GM23338 (cell line): ENCODE measurements at regions not wholly inside any gene's neighbourhood (a gene's known extent, or its start where the extent isn't known, plus 50 kb on each side); places are given as distances from the start of the nearest gene placed in this dataset.
A peak's percentile ranks its signal among the peaks of the same experiment; 100 is the strongest.

ENCODE experiments used
- ATAC-seq: fragments of 200-7000 bp; cut with Tn5 transposase; 3 replicates; pipeline ENCODE4 v1.9.1; 2020
- DNase-seq: peaks from one replicate; pipeline ENCODE4 v3.0.0-alpha.2; 2015; ENCODE audit warnings: low spot score
- H2AFZ ChIP-seq: fragments of 200-600 bp; sonication (generic); 2 replicates; pipeline ENCODE4 v1.8.0; 2016; ENCODE audit warnings: antibody characterized with exemption, mild to moderate bottlenecking, moderate library complexity
- H3F3A ChIP-seq: fragments of 200-600 bp; sonication (generic); replicated peaks from 2 replicates; pipeline ENCODE4 v1.8.0; 2017; ENCODE audit warnings: antibody characterized with exemption, mixed run types, low read depth
- H3K27ac ChIP-seq: fragments of 200-600 bp; sonication (generic); 2 replicates; pipeline ENCODE4 v1.6.1; 2016; ENCODE audit warnings: low read depth
- H3K27me3 ChIP-seq: fragments of 200-600 bp; sonication (generic); 2 replicates; pipeline ENCODE4 v1.8.0; 2016; ENCODE audit warnings: mild to moderate bottlenecking, mixed run types, moderate library complexity; ENCODE audit not compliant: insufficient read depth
- H3K36me3 ChIP-seq: fragments of 200-600 bp; sonication (generic); 2 replicates; pipeline ENCODE4 v1.8.0; 2016; ENCODE audit warnings: mild to moderate bottlenecking; ENCODE audit not compliant: insufficient read depth
- H3K4me1 ChIP-seq: fragments of 200-600 bp; sonication (generic); 2 replicates; pipeline ENCODE4 v1.8.0; 2016; ENCODE audit warnings: mild to moderate bottlenecking, moderate library complexity; ENCODE audit not compliant: insufficient read depth
- H3K4me2 ChIP-seq: fragments of 200-600 bp; sonication (generic); 2 replicates; pipeline ENCODE4 v1.7.1; 2017; ENCODE audit warnings: mixed run types
- H3K4me3 ChIP-seq: fragments of 200-600 bp; sonication (generic); 2 replicates; pipeline ENCODE4 v1.6.1; 2016; ENCODE audit warnings: mixed run types
- H3K79me2 ChIP-seq: fragments of 200-600 bp; sonication (generic); replicated peaks from 2 replicates; pipeline ENCODE4 v1.8.0; 2017; ENCODE audit warnings: mild to moderate bottlenecking; ENCODE audit not compliant: insufficient read depth
- H3K9me2 ChIP-seq: fragments of 200-600 bp; sonication (generic); 2 replicates; pipeline ENCODE4 v1.8.0; 2017; ENCODE audit not compliant: insufficient read depth
- H4K20me1 ChIP-seq: fragments of 200-600 bp; sonication (generic); replicated peaks from 2 replicates; pipeline ENCODE4 v1.8.0; 2017; ENCODE audit warnings: mild to moderate bottlenecking; ENCODE audit not compliant: insufficient read depth
- H3K27ac Mint-ChIP-seq: 2 replicates; pipeline ENCODE4 v1.8.0; 2020; ENCODE audit warnings: inconsistent platforms, mild to moderate bottlenecking, moderate library complexity, mixed read lengths
- H3K27me3 Mint-ChIP-seq: 3 replicates; pipeline ENCODE4 v1.8.0; 2022; ENCODE audit warnings: low read depth, mild to moderate bottlenecking, moderate library complexity, mixed read lengths, inconsistent platforms; ENCODE audit not compliant: insufficient read depth, poor library complexity
- H3K36me3 Mint-ChIP-seq: 3 replicates; pipeline ENCODE4 v1.8.0; 2021; ENCODE audit warnings: low read depth, mild to moderate bottlenecking, inconsistent platforms, moderate library complexity, mixed read lengths
- H3K4me1 Mint-ChIP-seq: 3 replicates; pipeline ENCODE4 v1.8.0; 2020; ENCODE audit warnings: mild to moderate bottlenecking, inconsistent platforms, mixed read lengths
- H3K4me3 Mint-ChIP-seq: 3 replicates; pipeline ENCODE4 v1.8.0; 2021; ENCODE audit warnings: moderate library complexity, mild to moderate bottlenecking, inconsistent platforms, mixed read lengths
- H3K9me3 Mint-ChIP-seq: 3 replicates; pipeline ENCODE4 v1.8.0; 2020; ENCODE audit warnings: moderate library complexity, mild to moderate bottlenecking, inconsistent platforms, mixed read lengths
- CTCF ChIP-seq, 2 experiments: fragments of 200-600 bp in 1 of 2; sonication (generic) in 1 of 2; conservative IDR thresholded peaks; 2 replicates each; pipeline versions ENCODE4 v1.5.1 to v1.6.1; 2016 to 2017; ENCODE audit warnings: antibody characterized with exemption in 2 of 2, low read depth in 2 of 2, mild to moderate bottlenecking in 2 of 2, moderate library complexity in 1 of 2
- EZH2phosphoT487 ChIP-seq: fragments of 200-600 bp; sonication (generic); IDR thresholded peaks from one replicate; pipeline ENCODE4 v1.8.1; 2018; ENCODE audit warnings: antibody characterized with exemption; ENCODE audit not compliant: unreplicated experiment
- JUNB ChIP-seq: IDR thresholded peaks from one replicate; pipeline ENCODE4 v1.6.1; 2016; ENCODE audit warnings: antibody characterized with exemption; ENCODE audit not compliant: unreplicated experiment
- ZNF114 ChIP-seq: fragments of 250-450 bp; sonication (Bioruptor Pico); IDR thresholded peaks from 2 replicates; pipeline ENCODE4 v1.5.0; 2020; ENCODE audit warnings: mild to moderate bottlenecking, moderate library complexity
- TF ChIP-seq, protein P1 (sequence below): fragments of 250-450 bp; sonication (Bioruptor Pico); IDR thresholded peaks from 2 replicates; pipeline ENCODE4 v1.5.0; 2020; ENCODE audit warnings: mild to moderate bottlenecking, moderate library complexity

DNA sequence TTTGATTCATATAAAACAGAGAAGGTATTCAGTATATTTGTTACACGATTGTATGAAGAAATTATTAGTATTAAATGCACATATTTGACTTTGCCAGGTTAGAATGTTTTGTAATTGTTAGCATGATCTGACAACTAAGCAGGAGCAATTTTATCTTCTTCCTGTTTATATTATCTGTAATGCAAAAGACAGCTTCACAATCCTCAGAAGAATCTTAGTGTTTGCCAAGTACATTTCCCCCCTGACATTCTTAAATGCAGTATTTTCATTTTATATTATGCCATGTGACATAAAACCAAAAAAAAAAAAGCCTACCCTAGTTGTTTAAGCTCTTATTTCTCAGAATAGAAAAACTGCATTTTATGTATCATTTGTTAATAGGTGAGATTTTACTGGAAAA is 469.4 kb downstream of the FOXG1 start (continued):
- TF ChIP-seq, protein P1, sequence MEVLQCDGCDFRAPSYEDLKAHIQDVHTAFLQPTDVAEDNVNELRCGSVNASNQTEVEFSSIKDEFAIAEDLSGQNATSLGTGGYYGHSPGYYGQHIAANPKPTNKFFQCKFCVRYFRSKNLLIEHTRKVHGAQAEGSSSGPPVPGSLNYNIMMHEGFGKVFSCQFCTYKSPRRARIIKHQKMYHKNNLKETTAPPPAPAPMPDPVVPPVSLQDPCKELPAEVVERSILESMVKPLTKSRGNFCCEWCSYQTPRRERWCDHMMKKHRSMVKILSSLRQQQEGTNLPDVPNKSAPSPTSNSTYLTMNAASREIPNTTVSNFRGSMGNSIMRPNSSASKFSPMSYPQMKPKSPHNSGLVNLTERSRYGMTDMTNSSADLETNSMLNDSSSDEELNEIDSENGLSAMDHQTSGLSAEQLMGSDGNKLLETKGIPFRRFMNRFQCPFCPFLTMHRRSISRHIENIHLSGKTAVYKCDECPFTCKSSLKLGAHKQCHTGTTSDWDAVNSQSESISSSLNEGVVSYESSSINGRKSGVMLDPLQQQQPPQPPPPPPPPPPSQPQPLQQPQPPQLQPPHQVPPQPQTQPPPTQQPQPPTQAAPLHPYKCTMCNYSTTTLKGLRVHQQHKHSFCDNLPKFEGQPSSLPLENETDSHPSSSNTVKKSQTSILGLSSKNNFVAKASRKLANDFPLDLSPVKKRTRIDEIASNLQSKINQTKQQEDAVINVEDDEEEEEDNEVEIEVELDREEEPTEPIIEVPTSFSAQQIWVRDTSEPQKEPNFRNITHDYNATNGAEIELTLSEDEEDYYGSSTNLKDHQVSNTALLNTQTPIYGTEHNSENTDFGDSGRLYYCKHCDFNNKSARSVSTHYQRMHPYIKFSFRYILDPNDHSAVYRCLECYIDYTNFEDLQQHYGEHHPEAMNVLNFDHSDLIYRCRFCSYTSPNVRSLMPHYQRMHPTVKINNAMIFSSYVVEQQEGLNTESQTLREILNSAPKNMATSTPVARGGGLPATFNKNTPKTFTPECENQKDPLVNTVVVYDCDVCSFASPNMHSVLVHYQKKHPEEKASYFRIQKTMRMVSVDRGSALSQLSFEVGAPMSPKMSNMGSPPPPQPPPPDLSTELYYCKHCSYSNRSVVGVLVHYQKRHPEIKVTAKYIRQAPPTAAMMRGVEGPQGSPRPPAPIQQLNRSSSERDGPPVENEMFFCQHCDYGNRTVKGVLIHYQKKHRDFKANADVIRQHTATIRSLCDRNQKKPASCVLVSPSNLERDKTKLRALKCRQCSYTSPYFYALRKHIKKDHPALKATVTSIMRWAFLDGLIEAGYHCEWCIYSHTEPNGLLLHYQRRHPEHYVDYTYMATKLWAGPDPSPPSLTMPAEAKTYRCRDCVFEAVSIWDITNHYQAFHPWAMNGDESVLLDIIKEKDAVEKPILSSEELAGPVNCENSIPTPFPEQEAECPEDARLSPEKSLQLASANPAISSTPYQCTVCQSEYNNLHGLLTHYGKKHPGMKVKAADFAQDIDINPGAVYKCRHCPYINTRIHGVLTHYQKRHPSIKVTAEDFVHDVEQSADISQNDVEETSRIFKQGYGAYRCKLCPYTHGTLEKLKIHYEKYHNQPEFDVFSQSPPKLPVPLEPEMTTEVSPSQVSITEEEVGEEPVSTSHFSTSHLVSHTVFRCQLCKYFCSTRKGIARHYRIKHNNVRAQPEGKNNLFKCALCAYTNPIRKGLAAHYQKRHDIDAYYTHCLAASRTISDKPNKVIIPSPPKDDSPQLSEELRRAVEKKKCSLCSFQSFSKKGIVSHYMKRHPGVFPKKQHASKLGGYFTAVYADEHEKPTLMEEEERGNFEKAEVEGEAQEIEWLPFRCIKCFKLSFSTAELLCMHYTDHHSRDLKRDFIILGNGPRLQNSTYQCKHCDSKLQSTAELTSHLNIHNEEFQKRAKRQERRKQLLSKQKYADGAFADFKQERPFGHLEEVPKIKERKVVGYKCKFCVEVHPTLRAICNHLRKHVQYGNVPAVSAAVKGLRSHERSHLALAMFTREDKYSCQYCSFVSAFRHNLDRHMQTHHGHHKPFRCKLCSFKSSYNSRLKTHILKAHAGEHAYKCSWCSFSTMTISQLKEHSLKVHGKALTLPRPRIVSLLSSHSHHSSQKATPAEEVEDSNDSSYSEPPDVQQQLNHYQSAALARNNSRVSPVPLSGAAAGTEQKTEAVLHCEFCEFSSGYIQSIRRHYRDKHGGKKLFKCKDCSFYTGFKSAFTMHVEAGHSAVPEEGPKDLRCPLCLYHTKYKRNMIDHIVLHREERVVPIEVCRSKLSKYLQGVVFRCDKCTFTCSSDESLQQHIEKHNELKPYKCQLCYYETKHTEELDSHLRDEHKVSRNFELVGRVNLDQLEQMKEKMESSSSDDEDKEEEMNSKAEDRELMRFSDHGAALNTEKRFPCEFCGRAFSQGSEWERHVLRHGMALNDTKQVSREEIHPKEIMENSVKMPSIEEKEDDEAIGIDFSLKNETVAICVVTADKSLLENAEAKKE: no peak

- H3K9me2 ChIP-seq: no peaks in the 10 kb centered on the region
- no peaks in the 10 kb centered on the region for H3K27me3 Mint-ChIP-seq
- H3K27ac ChIP-seq: no peak overlapping the region
- H4K20me1 ChIP-seq: no peaks in the 10 kb centered on the region
- peaks cover 3% of the 10 kb centered on the region; the same call in 1 of the 3 replicates for H3K4me1 Mint-ChIP-seq
- H3K4me3 ChIP-seq: no peak overlapping the region
- no peaks in the 10 kb centered on the region for H3K27me3 ChIP-seq
- DNase-seq (no peak), ATAC-seq (no peak)
- no peaks in the 10 kb centered on the region for H3K36me3 Mint-ChIP-seq
- no peaks in the 10 kb centered on the region for H3K9me3 Mint-ChIP-seq
- no peaks in the 10 kb centered on the region for H3K4me1 ChIP-seq
- H3K27ac Mint-ChIP-seq: peak overlapping the region; percentile 28; the same call in 1 of the 2 replicates
- no peaks in the 10 kb centered on the region for H3F3A ChIP-seq
- no peak overlapping the region for H2AFZ ChIP-seq
- no peaks in the 10 kb centered on the region for H3K79me2 ChIP-seq
- H3K4me3 Mint-ChIP-seq: no peak overlapping the region
- H3K36me3 ChIP-seq: no peaks in the 10 kb centered on the region
- no peak overlapping the region for H3K4me2 ChIP-seq
- TF ChIP-seq CTCF (conservative IDR thresholded peaks at IDR 0.05; ENCODE audit: low read depth in 2 of 2): no peak
- TF ChIP-seq EZH2phosphoT487: no peak
- no peak for TF ChIP-seq ZNF114
- TF ChIP-seq JUNB: no peak
Measured at GRCh38 chr14:29236401-29236800, 469.8 kb downstream of the FOXG1 start.
